ENCODE measurements at regions not wholly inside any gene's neighbourhood (a gene's known extent, or its start where the extent isn't known, plus 50 kb on each side); places are given as distances from the start of the nearest gene placed in this dataset.
"Not testable (repeated sequence)": the region's sequence is repeated elsewhere in the genome, so short reads cannot be mapped to it uniquely, and the experiment has no call there.

- 58 to 70% (median 66%) methylated on average over 2 of the region's 2 CpGs for WGBS, 5 donors
- Histone ChIP-seq H3K9me3 (peaks cover 0 to 10% (median 0%) of the 10 kb centered on the region in 8 donors), H3K27ac (no peak overlapping the region), H3K36me3 (no peaks in the 10 kb centered on the region), H3K4me1 (no peaks in the 10 kb centered on the region), H3K4me3 (no peak overlapping the region), H3K27me3 (replicated peaks in 1 of 7) (no peaks in the 10 kb centered on the region)
- intact Hi-C loops (cut with DNase I; ENCODE audit: low total_unique reads), result no loop called here
- TF ChIP-seq POLR2AphosphoS5 (IDR thresholded peaks at IDR 0.05) (no peak), CTCF (IDR thresholded peaks at IDR 0.05 in 8 of 11, conservative IDR thresholded peaks at IDR 0.05 in 3 of 11) (no peak), POLR2A (IDR thresholded peaks at IDR 0.05) (no peak)
- DNase-seq, result no peak
Observed at GRCh38 chr4:167842487-167842886, 249.8 kb upstream of the ANXA10 start.

GRCh38 chr4:167854881-167855280, 237.5 kb upstream of the ANXA10 start:
- no peak for DNase-seq
- intact Hi-C loops (cut with DNase I; ENCODE audit: low total_unique reads), result no loop called here
- Histone ChIP-seq H3K27me3 (replicated peaks in 1 of 7) (no peaks in the 10 kb centered on the region), H3K9me3 (peaks cover 0 to 15% (median 2%) of the 10 kb centered on the region in 8 donors), H3K4me3 (no peak overlapping the region), H3K4me1 (no peaks in the 10 kb centered on the region), H3K27ac (no peak overlapping the region), H3K36me3 (no peaks in the 10 kb centered on the region)
- 57 to 74% (median 60%) methylated on average over 2 of the region's 2 CpGs for WGBS, 5 donors
- TF ChIP-seq POLR2AphosphoS5 (IDR thresholded peaks at IDR 0.05) (no peak), POLR2A (IDR thresholded peaks at IDR 0.05) (no peak), CTCF (IDR thresholded peaks at IDR 0.05 in 8 of 11, conservative IDR thresholded peaks at IDR 0.05 in 3 of 11) (no peak)

GRCh38 chr4:167858127-167858526, 234.2 kb upstream of the ANXA10 start:
- H3K27ac ChIP-seq; H3K27me3 ChIP-seq (replicated peaks in 1 of 7); H3K4me1 ChIP-seq; intact Hi-C loops (cut with DNase I; ENCODE audit: low total_unique reads); DNase-seq; H3K4me3 ChIP-seq; H3K36me3 ChIP-seq: not testable (repeated sequence)
- 84 to 92% (median 86%) methylated on average over 8 to 15 of the region's 15 CpGs for WGBS, 5 donors
- H3K9me3 ChIP-seq, result peaks cover 0 to 20% (median 2%) of the 10 kb centered on the region in 8 donors

GRCh38 chr4:167867191-167867590, 225.1 kb upstream of the ANXA10 start:
- no peaks in the 10 kb centered on the region for H3K36me3 ChIP-seq
- H3K4me1 ChIP-seq, result no peaks in the 10 kb centered on the region
- intact Hi-C loops (cut with DNase I; ENCODE audit: low total_unique reads), result no loop called here
- 57 to 87% (median 73%) methylated on average over 3 of the region's 3 CpGs for WGBS, 5 donors
- H3K9me3 ChIP-seq, result peaks cover 0 to 3% (median 0%) of the 10 kb centered on the region in 8 donors
- no peaks in the 10 kb centered on the region for H3K27me3 ChIP-seq (replicated peaks in 1 of 7)
- no peak for TF ChIP-seq POLR2A (IDR thresholded peaks at IDR 0.05)
- TF ChIP-seq POLR2AphosphoS5 (IDR thresholded peaks at IDR 0.05), result no peak
- H3K27ac ChIP-seq, result no peak overlapping the region
- no peak overlapping the region for H3K4me3 ChIP-seq
- DNase-seq, result no peak

GRCh38 chr4:167868163-167868562, 224.2 kb upstream of the ANXA10 start:
- no peak for TF ChIP-seq CTCF (IDR thresholded peaks at IDR 0.05 in 8 of 11, conservative IDR thresholded peaks at IDR 0.05 in 3 of 11)
- no peak for TF ChIP-seq POLR2AphosphoS5 (IDR thresholded peaks at IDR 0.05)
- no peak for TF ChIP-seq POLR2A (IDR thresholded peaks at IDR 0.05)
- DNase-seq, result no peak
- Histone ChIP-seq H3K27ac (no peak overlapping the region), H3K4me3 (no peak overlapping the region), H3K4me1 (no peaks in the 10 kb centered on the region), H3K27me3 (replicated peaks in 1 of 7) (no peaks in the 10 kb centered on the region), H3K36me3 (no peaks in the 10 kb centered on the region), H3K9me3 (no peaks in the 10 kb centered on the region)
- 48 to 72% (median 59%) methylated on average over 1 of the region's 1 CpG for WGBS, 5 donors
- intact Hi-C loops (cut with DNase I; ENCODE audit: low total_unique reads), result no loop called here

Measured in spleen (tissue), 11 donors.